HEK293 (cell line): ENCODE measurements at regions not wholly inside any gene's neighbourhood (a gene's known extent, or its start where the extent isn't known, plus 50 kb on each side); places are given as distances from the start of the nearest gene placed in this dataset.

Experiments
- CTCF ChIA-PET: fragments of 350-600 bp; formaldehyde crosslinking; extraction: SDS; loops from one replicate; lab custom pipeline; 2021; ENCODE audit warnings: antibody characterized with exemption; lab: Yijun Ruan, JAX
- POLR2A ChIA-PET: fragments of 300-600 bp; formaldehyde crosslinking; extraction: SDS; loops from one replicate; lab custom pipeline; 2020; ENCODE audit warnings: antibody characterized with exemption, inconsistent platforms; lab: Yijun Ruan, JAX
- H3K27ac ChIP-seq: fragments of 200-500 bp; sonication (Bioruptor generic); 2 replicates; pipeline ENCODE4 v1.5.1; 2014; ENCODE audit warnings: low read depth, low read length, control low read depth, inconsistent platforms; ENCODE audit errors: extremely low read depth
- H3K36me3 ChIP-seq, 2 experiments: fragments of 200-500 bp in 1 of 2; sonication (Bioruptor generic) in 1 of 2; 1 replicate in 1 of 2; 2 replicates in 1 of 2; pipeline ENCODE4 v1.5.1; 2014 to 2017; ENCODE audit warnings: inconsistent platforms in 2 of 2, low read length in 2 of 2; ENCODE audit not compliant: control insufficient read depth in 2 of 2, insufficient read depth in 1 of 2
- H3K4me1 ChIP-seq: fragments of 200-500 bp; sonication (Bioruptor generic); 2 replicates; pipeline ENCODE4 v1.5.1; 2014; ENCODE audit warnings: mild to moderate bottlenecking, low read length, inconsistent platforms; ENCODE audit not compliant: control insufficient read depth, insufficient read depth
- H3K4me3 ChIP-seq: 2 replicates; pipeline ENCODE4 v1.5.1; 2011; ENCODE audit warnings: low read depth, mild to moderate bottlenecking, control low read depth, low read length, moderate library complexity
- H3K9me3 ChIP-seq: fragments of 200-500 bp; sonication (Bioruptor generic); 2 replicates; pipeline ENCODE4 v1.5.1; 2014; ENCODE audit warnings: low read depth, low read length, inconsistent platforms; ENCODE audit not compliant: control insufficient read depth, insufficient read depth
- MYNN ChIP-seq: fragments of 450-650 bp; formaldehyde crosslinking; IDR thresholded peaks from 2 replicates; pipeline ENCODE4 v1.5.1; 2016; ENCODE audit warnings: missing biosample characterization, missing genetic modification characterization, borderline replicate concordance
- SP7 ChIP-seq: fragments of 450-650 bp; formaldehyde crosslinking; IDR thresholded peaks from 2 replicates; pipeline ENCODE4 v1.5.1; 2016; ENCODE audit warnings: missing biosample characterization, missing genetic modification characterization
- ZBTB21 ChIP-seq: fragments of 450-650 bp; formaldehyde crosslinking; IDR thresholded peaks from 2 replicates; pipeline ENCODE4 v1.5.1; 2017; ENCODE audit warnings: missing biosample characterization, missing genetic modification characterization
- ZBTB48 ChIP-seq: fragments of 450-650 bp; formaldehyde crosslinking; IDR thresholded peaks from 2 replicates; pipeline ENCODE4 v1.5.1; 2016; ENCODE audit warnings: missing biosample characterization, missing genetic modification characterization
- ZNF239 ChIP-seq: fragments of 450-650 bp; formaldehyde crosslinking; IDR thresholded peaks from 2 replicates; pipeline ENCODE4 v1.5.1; 2016; ENCODE audit warnings: missing biosample characterization, missing genetic modification characterization
- ZNF311 ChIP-seq: fragments of 450-650 bp; formaldehyde crosslinking; IDR thresholded peaks from 2 replicates; pipeline ENCODE4 v1.5.1; 2017; ENCODE audit warnings: missing biosample characterization, missing genetic modification characterization, borderline replicate concordance
- ZNF549 ChIP-seq: fragments of 450-650 bp; IDR thresholded peaks from 2 replicates; pipeline ENCODE4 v1.5.1; 2018; ENCODE audit warnings: missing biosample characterization, missing genetic modification characterization, mild to moderate bottlenecking, inconsistent platforms, moderate library complexity
- ZNF561 ChIP-seq: fragments of 450-650 bp; IDR thresholded peaks from 2 replicates; pipeline ENCODE4 v1.5.1; 2018; ENCODE audit warnings: missing biosample characterization, missing genetic modification characterization, borderline replicate concordance
- ZNF626 ChIP-seq: fragments of 450-650 bp; sonication (Bioruptor Pico); formaldehyde crosslinking; IDR thresholded peaks from 2 replicates; pipeline ENCODE4 v1.5.1; 2018; ENCODE audit warnings: missing biosample characterization, missing genetic modification characterization, inconsistent platforms
- ZNF658 ChIP-seq: fragments of 450-650 bp; formaldehyde crosslinking; IDR thresholded peaks from 2 replicates; pipeline ENCODE4; 2016; ENCODE audit warnings: missing biosample characterization, missing genetic modification characterization
- ZNF768 ChIP-seq: fragments of 450-650 bp; formaldehyde crosslinking; IDR thresholded peaks from 2 replicates; pipeline ENCODE4 v1.5.1; 2018; ENCODE audit warnings: missing biosample characterization, mild to moderate bottlenecking, missing genetic modification characterization
- ZNF776 ChIP-seq: fragments of 450-650 bp; formaldehyde crosslinking; IDR thresholded peaks from 2 replicates; pipeline ENCODE4 v1.5.0; 2017; ENCODE audit warnings: missing biosample characterization, missing genetic modification characterization, borderline replicate concordance
- ZSCAN16 ChIP-seq: fragments of 450-650 bp; formaldehyde crosslinking; IDR thresholded peaks from 2 replicates; pipeline ENCODE4 v1.5.1; 2016; ENCODE audit warnings: missing biosample characterization, missing genetic modification characterization
- TF ChIP-seq, protein P1 (sequence below): fragments of 450-650 bp; formaldehyde crosslinking; IDR thresholded peaks from 2 replicates; pipeline ENCODE4 v1.5.1; 2016; ENCODE audit warnings: missing biosample characterization, missing genetic modification characterization
- TF ChIP-seq, protein P2 (sequence below): fragments of 450-650 bp; formaldehyde crosslinking; IDR thresholded peaks from 2 replicates; pipeline ENCODE4 v1.5.0; 2017; ENCODE audit warnings: missing biosample characterization, missing genetic modification characterization, borderline replicate concordance
- TF ChIP-seq, protein P3 (sequence below): fragments of 450-650 bp; formaldehyde crosslinking; IDR thresholded peaks from 2 replicates; pipeline ENCODE4 v1.5.1; 2016; ENCODE audit warnings: missing biosample characterization, missing genetic modification characterization, borderline replicate concordance

DNA sequence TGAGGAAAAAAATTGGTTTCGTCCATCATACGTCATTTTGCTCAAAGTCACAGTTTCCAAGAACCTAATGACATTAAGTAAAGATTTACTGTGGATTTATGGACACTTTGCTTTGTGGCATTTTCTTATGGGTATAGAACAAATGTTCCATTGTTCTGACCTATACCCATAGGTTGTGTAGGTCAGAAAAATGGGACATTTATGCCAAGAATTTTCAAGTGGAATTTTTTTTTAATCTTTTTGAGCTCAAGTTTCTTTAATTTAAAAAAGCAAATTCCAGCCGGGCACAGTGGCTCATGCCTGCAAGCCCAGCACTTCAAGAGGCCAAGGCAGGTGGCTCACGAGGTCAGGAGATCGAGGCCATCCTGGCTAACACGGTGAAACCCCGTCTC lies 187.5 kb upstream of the TPM1 start:
- Histone ChIP-seq H3K36me3 (no peaks in the 10 kb centered on the region), H3K9me3 (no peaks in the 10 kb centered on the region), H3K27ac (no peak overlapping the region), H3K4me3 (no peak overlapping the region), H3K4me1 (no peaks in the 10 kb centered on the region)
- no peak for TF ChIP-seq ZNF239
- no peak for TF ChIP-seq ZSCAN16 (tag by site-specific recombination)
- TF ChIP-seq SP7 (tag by site-specific recombination) = no peak
- ChIA-PET CTCF (interaction anchor here (1.2 kb wide), 1 partner anchor 239 kb away, joined by 6 read pairs; no protein-coding TSS in a partner anchor), POLR2A (no interaction called here)

DNA sequence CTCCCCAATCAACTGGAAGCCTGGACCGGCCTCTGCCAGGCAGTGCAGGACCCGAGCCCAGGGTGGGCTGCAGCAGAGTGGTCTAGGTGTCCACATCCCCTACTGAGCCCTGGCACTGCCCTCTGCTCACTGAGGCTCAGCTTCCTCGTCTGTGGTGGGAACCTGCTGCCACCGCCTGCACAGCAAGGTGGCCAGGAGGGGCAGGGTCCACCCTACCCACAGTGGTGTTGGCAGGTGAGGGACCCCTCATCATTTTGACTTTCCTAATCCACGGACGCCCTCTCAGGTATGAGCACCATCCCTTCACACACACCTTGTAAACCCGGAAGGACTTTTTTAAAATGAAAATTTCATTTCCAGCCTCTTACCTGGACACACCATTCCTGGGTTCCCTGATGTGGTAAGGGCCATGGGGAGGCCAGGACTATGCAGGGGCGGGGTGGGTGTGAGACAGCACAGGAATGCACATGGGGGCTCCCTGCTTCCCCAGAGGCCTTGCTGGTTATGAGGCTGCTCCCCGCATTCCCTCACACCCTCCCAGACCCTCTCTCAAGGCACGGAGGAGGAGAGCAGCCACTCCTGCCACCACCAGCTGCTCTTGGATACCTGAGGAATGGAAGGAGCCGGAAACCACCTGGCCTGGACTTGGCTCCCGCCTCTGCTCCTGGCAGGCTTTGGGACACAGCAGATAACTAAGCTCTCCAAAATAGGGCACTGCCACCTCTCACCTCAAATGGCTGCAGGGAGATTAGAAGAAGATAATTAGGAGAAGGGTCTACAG lies 185.9 kb upstream of the TPM1 start:
- POLR2A ChIA-PET = no interaction called here
- Histone ChIP-seq H3K27ac (no peak overlapping the region), H3K36me3 (no peaks in the 10 kb centered on the region)
- TF ChIP-seq, protein P1, sequence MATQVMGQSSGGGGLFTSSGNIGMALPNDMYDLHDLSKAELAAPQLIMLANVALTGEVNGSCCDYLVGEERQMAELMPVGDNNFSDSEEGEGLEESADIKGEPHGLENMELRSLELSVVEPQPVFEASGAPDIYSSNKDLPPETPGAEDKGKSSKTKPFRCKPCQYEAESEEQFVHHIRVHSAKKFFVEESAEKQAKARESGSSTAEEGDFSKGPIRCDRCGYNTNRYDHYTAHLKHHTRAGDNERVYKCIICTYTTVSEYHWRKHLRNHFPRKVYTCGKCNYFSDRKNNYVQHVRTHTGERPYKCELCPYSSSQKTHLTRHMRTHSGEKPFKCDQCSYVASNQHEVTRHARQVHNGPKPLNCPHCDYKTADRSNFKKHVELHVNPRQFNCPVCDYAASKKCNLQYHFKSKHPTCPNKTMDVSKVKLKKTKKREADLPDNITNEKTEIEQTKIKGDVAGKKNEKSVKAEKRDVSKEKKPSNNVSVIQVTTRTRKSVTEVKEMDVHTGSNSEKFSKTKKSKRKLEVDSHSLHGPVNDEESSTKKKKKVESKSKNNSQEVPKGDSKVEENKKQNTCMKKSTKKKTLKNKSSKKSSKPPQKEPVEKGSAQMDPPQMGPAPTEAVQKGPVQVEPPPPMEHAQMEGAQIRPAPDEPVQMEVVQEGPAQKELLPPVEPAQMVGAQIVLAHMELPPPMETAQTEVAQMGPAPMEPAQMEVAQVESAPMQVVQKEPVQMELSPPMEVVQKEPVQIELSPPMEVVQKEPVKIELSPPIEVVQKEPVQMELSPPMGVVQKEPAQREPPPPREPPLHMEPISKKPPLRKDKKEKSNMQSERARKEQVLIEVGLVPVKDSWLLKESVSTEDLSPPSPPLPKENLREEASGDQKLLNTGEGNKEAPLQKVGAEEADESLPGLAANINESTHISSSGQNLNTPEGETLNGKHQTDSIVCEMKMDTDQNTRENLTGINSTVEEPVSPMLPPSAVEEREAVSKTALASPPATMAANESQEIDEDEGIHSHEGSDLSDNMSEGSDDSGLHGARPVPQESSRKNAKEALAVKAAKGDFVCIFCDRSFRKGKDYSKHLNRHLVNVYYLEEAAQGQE (tag by site-specific recombination) = no peak
- TF ChIP-seq MYNN (tag by site-specific recombination) = no peak
- TF ChIP-seq ZNF768 (tag by site-specific recombination) = no peak
- no peak for TF ChIP-seq ZBTB21
- no peak for TF ChIP-seq ZNF561 (tag by site-specific recombination)
- TF ChIP-seq ZNF626 (tag by site-specific recombination) = no peak
- TF ChIP-seq ZNF658 (tag by site-specific recombination) = no peak
- TF ChIP-seq ZNF311 (tag by site-specific recombination) = no peak
- no peak for TF ChIP-seq ZNF549
- no peak for TF ChIP-seq ZBTB48 (tag by site-specific recombination)
- TF ChIP-seq ZNF776 (tag by site-specific recombination) = no peak
- TF ChIP-seq, all 188 proteins: peak for 0
- Histone ChIP-seq H3K4me1 (no peaks in the 10 kb centered on the region), H3K9me3 (no peaks in the 10 kb centered on the region), H3K4me3 (no peak overlapping the region)
- CTCF ChIA-PET = no interaction called here

DNA sequence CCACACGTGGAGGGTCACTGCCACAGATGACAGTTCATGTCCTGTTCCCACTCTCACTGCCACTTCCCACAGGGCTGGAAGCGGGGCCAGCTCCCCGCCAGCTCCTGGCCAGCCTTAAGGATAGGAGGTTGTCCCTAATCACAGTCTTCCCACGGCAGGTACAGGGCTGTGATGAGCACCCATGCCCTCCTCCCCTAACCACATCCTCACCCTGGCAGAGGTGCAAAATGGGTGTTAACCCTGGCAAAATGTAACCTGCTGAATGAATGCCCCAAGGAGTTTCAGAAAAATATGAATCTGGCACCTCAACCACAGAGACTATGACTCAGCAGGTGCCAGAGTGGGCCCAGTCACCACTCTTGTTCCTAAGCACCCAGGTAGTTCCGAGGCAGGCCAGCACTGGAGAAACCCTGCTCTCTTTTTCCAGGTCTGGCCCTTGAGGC lies 185.1 kb upstream of the TPM1 start:
- no peak overlapping the region for H3K4me3 ChIP-seq
- H3K9me3 ChIP-seq = no peaks in the 10 kb centered on the region
- H3K36me3 ChIP-seq = no peaks in the 10 kb centered on the region
- CTCF ChIA-PET = no interaction called here
- H3K27ac ChIP-seq = no peak overlapping the region
- H3K4me1 ChIP-seq = no peaks in the 10 kb centered on the region
- POLR2A ChIA-PET = no interaction called here
- TF ChIP-seq, protein P2, sequence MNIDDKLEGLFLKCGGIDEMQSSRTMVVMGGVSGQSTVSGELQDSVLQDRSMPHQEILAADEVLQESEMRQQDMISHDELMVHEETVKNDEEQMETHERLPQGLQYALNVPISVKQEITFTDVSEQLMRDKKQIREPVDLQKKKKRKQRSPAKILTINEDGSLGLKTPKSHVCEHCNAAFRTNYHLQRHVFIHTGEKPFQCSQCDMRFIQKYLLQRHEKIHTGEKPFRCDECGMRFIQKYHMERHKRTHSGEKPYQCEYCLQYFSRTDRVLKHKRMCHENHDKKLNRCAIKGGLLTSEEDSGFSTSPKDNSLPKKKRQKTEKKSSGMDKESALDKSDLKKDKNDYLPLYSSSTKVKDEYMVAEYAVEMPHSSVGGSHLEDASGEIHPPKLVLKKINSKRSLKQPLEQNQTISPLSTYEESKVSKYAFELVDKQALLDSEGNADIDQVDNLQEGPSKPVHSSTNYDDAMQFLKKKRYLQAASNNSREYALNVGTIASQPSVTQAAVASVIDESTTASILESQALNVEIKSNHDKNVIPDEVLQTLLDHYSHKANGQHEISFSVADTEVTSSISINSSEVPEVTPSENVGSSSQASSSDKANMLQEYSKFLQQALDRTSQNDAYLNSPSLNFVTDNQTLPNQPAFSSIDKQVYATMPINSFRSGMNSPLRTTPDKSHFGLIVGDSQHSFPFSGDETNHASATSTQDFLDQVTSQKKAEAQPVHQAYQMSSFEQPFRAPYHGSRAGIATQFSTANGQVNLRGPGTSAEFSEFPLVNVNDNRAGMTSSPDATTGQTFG (tag by site-specific recombination) = no peak
- TF ChIP-seq, protein P3, sequence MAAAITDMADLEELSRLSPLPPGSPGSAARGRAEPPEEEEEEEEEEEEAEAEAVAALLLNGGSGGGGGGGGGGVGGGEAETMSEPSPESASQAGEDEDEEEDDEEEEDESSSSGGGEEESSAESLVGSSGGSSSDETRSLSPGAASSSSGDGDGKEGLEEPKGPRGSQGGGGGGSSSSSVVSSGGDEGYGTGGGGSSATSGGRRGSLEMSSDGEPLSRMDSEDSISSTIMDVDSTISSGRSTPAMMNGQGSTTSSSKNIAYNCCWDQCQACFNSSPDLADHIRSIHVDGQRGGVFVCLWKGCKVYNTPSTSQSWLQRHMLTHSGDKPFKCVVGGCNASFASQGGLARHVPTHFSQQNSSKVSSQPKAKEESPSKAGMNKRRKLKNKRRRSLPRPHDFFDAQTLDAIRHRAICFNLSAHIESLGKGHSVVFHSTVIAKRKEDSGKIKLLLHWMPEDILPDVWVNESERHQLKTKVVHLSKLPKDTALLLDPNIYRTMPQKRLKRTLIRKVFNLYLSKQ (tag by site-specific recombination) = no peak
